ENCODE measurements at regions not wholly inside any gene's neighbourhood (a gene's known extent, or its start where the extent isn't known, plus 50 kb on each side); places are given as distances from the start of the nearest gene placed in this dataset.
"Not testable (repeated sequence)": the region's sequence is repeated elsewhere in the genome, so short reads cannot be mapped to it uniquely, and the experiment has no call there.

DNA sequence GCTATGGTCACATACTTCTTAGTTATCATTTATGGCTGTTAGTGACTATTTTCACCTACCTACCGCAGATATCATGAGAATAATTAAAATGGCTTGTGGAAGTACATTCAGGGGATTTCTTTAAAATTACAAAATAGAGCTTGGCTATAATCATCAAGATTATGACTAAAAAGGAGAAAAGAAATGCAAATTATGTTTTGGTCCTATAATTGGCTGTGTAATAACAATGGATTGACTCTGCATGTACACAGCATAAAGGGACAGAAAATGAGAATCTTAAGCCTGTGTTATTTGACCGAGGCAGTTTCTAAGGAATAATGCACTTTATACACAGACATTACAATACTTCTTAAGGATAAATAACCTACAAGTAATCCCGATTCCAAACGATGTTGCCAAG, 112.0 kb upstream of the C1QTNF3 start:
- not testable (repeated sequence) for H3K27me3 ChIP-seq (ENCODE audit: insufficient read depth, low read length); H3K27ac ChIP-seq (ENCODE audit: low read depth, low read length); H3K9me3 ChIP-seq (ENCODE audit: low read depth, low read length); H2AFZ ChIP-seq (ENCODE audit: low read length); H3K4me1 ChIP-seq (ENCODE audit: insufficient read depth, low read length); H3K4me3 ChIP-seq (ENCODE audit: insufficient read depth, low read length); H3K79me2 ChIP-seq (ENCODE audit: insufficient read depth, low read length); H4K20me1 ChIP-seq (ENCODE audit: insufficient read depth, low read length); DNase-seq (ENCODE audit: insufficient read length, low spot score, missing footprints); H3K4me2 ChIP-seq (ENCODE audit: insufficient read depth, low read length); H3K36me3 ChIP-seq (ENCODE audit: insufficient read depth, low read length)

DNA sequence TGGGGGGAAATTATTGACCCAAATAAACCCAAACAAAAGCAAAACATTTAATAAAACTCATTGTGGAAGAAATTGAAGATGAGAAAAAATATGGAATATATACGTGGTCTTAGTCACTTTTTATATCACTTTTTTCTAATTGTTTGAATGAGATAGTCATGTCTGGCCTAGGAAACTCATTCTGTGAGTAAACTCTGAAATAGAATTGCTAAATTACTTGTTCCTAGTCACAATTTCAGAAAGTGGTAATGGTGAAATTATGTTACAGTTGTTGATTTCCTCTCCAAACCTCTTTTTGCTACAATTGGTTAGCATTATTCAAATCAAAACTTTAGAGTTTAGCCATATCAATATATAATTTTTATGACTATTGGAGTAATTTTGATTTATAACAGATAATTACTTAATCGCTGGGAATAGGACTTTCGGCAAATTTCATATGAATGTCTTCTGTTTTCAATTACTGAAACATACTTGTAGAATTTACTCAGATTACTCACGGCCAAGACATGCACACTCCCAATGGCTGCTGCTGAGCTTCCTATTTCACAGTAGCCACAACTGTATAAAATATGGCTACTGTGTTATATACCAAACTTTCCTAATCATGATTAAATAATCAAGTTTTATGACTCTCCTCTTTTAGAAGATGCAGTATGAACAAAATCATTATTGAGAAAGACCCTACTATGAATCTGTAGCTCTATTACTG, 113.8 kb upstream of the C1QTNF3 start:
- H3K4me2 ChIP-seq (ENCODE audit: insufficient read depth, low read length); H3K27me3 ChIP-seq (ENCODE audit: insufficient read depth, low read length); H3K4me1 ChIP-seq (ENCODE audit: insufficient read depth, low read length); H3K79me2 ChIP-seq (ENCODE audit: insufficient read depth, low read length); H3K9me3 ChIP-seq (ENCODE audit: low read depth, low read length); H3K27ac ChIP-seq (ENCODE audit: low read depth, low read length); H2AFZ ChIP-seq (ENCODE audit: low read length); H4K20me1 ChIP-seq (ENCODE audit: insufficient read depth, low read length); H3K4me3 ChIP-seq (ENCODE audit: insufficient read depth, low read length); H3K36me3 ChIP-seq (ENCODE audit: insufficient read depth, low read length); DNase-seq (ENCODE audit: insufficient read length, low spot score, missing footprints): not testable (repeated sequence)

- not testable (repeated sequence) for H3K27ac ChIP-seq (ENCODE audit: low read depth, low read length)
Measured at GRCh38 chr5:34160904-34161303, 117.9 kb upstream of the C1QTNF3 start.

DNA sequence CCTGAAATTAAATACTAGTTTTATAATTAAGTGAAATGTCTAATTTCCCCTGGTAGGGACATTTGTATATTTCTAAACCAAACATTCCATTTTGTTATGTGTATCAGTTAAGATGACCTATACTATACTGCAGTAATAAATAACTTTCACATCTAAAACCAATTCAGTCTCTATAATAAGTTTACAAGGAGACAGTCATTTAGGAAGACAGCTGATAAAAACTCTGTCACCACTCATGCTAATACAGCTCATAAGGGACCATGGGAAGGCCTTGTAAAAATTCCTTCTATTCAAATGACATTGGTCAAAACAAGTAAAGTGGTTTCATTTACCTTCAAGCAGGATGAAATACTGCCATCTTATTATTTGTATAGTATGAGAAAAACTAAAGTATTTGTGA, 128.4 kb upstream of the C1QTNF3 start:
- H4K20me1 ChIP-seq (ENCODE audit: insufficient read depth, low read length); H3K36me3 ChIP-seq (ENCODE audit: insufficient read depth, low read length); H3K79me2 ChIP-seq (ENCODE audit: insufficient read depth, low read length); H3K4me3 ChIP-seq (ENCODE audit: insufficient read depth, low read length); H3K27ac ChIP-seq (ENCODE audit: low read depth, low read length); DNase-seq (ENCODE audit: insufficient read length, low spot score, missing footprints); H3K9me3 ChIP-seq (ENCODE audit: low read depth, low read length); H3K4me2 ChIP-seq (ENCODE audit: insufficient read depth, low read length); H2AFZ ChIP-seq (ENCODE audit: low read length); H3K4me1 ChIP-seq (ENCODE audit: insufficient read depth, low read length); H3K27me3 ChIP-seq (ENCODE audit: insufficient read depth, low read length): not testable (repeated sequence)

More at GRCh38 chr5:34160904-34161303, 117.9 kb upstream of the C1QTNF3 start:
- H3K4me2 ChIP-seq (ENCODE audit: insufficient read depth, low read length); H2AFZ ChIP-seq (ENCODE audit: low read length); H3K9me3 ChIP-seq (ENCODE audit: low read depth, low read length); H3K79me2 ChIP-seq (ENCODE audit: insufficient read depth, low read length); H4K20me1 ChIP-seq (ENCODE audit: insufficient read depth, low read length); H3K36me3 ChIP-seq (ENCODE audit: insufficient read depth, low read length); H3K4me1 ChIP-seq (ENCODE audit: insufficient read depth, low read length); H3K4me3 ChIP-seq (ENCODE audit: insufficient read depth, low read length); H3K27me3 ChIP-seq (ENCODE audit: insufficient read depth, low read length); DNase-seq (ENCODE audit: insufficient read length, low spot score, missing footprints): not testable (repeated sequence)

DNA sequence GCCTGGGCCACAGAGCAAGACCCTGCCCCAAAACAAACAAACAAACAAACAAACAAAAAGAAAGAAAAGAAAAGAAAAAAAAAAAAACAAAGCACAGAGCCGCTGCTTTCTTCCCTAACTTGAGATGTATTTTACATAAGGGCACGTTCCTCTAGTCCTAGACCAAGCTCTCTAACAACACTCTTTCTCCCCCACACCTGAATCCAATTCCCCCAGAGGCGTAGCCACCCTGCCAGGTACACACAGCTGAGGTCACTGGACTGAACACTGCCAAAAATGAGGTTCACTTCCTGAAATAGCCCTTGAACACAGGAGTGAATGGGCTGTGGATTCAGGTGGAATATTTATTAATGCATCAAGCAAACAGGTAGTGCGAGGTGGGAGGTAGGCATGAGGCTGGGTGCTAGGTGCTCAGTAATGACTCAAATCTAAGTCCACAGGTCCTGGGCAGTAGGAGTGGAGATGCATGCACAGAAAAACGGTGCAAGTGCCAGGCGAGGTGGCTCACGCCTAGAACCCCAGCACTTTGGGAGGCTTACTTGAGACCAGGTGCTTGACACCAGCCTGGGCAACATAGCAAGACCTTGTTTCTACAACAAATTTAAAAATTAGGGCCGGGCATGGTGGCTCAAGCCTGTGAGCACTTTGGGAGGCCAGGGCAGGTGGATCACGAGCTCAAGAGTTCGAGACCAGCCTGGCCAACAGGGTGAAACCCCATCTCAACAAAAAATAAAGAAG, 136.6 kb upstream of the C1QTNF3 start:
- H3K4me2 ChIP-seq (ENCODE audit: insufficient read depth, low read length); H3K4me1 ChIP-seq (ENCODE audit: insufficient read depth, low read length); H2AFZ ChIP-seq (ENCODE audit: low read length); H4K20me1 ChIP-seq (ENCODE audit: insufficient read depth, low read length); H3K79me2 ChIP-seq (ENCODE audit: insufficient read depth, low read length); DNase-seq (ENCODE audit: insufficient read length, low spot score, missing footprints); H3K36me3 ChIP-seq (ENCODE audit: insufficient read depth, low read length); H3K27ac ChIP-seq (ENCODE audit: low read depth, low read length); H3K27me3 ChIP-seq (ENCODE audit: insufficient read depth, low read length); H3K9me3 ChIP-seq (ENCODE audit: low read depth, low read length); H3K4me3 ChIP-seq (ENCODE audit: insufficient read depth, low read length): not testable (repeated sequence)

DNA sequence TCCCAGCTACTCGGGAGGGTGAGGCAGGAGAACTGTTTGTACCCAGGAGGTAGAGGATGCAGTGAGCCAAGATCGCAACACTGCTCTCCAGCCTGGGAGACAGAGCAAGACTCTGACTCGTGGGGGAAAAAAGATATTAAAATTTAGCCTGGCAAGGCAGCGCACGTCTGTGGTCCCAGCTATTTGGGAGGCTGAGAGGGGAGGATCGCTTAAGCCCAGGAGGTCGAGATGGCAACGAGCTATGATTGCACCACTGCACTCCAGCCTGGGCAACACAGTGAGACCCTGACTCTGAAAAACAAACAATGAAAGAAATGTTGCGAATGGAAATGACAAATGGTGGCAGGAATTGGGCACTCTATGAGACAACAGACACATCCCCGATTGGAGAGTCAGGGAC, 137.2 kb upstream of the C1QTNF3 start:
- H3K36me3 ChIP-seq (ENCODE audit: insufficient read depth, low read length); H3K27ac ChIP-seq (ENCODE audit: low read depth, low read length); H2AFZ ChIP-seq (ENCODE audit: low read length); H3K27me3 ChIP-seq (ENCODE audit: insufficient read depth, low read length); H3K79me2 ChIP-seq (ENCODE audit: insufficient read depth, low read length); H3K9me3 ChIP-seq (ENCODE audit: low read depth, low read length); H4K20me1 ChIP-seq (ENCODE audit: insufficient read depth, low read length); H3K4me2 ChIP-seq (ENCODE audit: insufficient read depth, low read length); DNase-seq (ENCODE audit: insufficient read length, low spot score, missing footprints); H3K4me3 ChIP-seq (ENCODE audit: insufficient read depth, low read length); H3K4me1 ChIP-seq (ENCODE audit: insufficient read depth, low read length): not testable (repeated sequence)

DNA sequence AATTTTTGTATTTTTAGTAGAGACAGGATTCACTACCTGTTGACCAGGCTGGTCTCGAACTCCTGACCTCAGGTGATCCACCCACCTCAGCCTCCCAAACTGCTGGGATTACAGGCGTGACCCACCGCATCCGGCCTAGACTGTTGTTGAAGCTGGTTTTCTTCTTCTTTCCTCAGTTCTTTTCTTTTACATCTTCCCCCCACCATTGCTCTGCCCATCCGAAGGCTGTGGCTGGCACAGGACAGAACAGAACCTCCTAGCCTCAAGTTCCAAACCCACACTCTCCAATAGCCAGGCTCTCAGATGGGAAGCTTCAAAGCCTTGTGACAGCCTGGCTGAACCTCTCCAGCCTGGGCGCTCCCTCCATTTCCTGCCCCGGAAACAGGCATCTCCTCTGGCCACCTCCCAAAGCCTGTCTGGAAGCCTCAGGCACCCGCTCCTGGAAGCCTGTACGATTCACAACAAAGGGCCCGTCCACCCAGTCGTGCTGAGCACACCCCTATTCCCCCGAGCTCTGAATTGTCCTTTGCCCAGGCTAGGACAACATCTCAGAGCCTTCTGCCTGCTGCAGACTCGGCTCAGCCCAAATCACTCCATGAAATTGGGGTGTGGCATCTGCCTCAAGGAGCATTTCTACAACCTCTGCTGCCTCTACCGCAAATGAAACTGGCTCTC, 138.1 kb upstream of the C1QTNF3 start:
- H3K79me2 ChIP-seq (ENCODE audit: insufficient read depth, low read length); H3K4me2 ChIP-seq (ENCODE audit: insufficient read depth, low read length); H3K9me3 ChIP-seq (ENCODE audit: low read depth, low read length); H4K20me1 ChIP-seq (ENCODE audit: insufficient read depth, low read length); H3K4me3 ChIP-seq (ENCODE audit: insufficient read depth, low read length); DNase-seq (ENCODE audit: insufficient read length, low spot score, missing footprints); H3K4me1 ChIP-seq (ENCODE audit: insufficient read depth, low read length); H3K27me3 ChIP-seq (ENCODE audit: insufficient read depth, low read length); H2AFZ ChIP-seq (ENCODE audit: low read length); H3K36me3 ChIP-seq (ENCODE audit: insufficient read depth, low read length); H3K27ac ChIP-seq (ENCODE audit: low read depth, low read length): not testable (repeated sequence)

GRCh38 chr5:34185005-34185404, 142.0 kb upstream of the C1QTNF3 start:
- not testable (repeated sequence) for H2AFZ ChIP-seq (ENCODE audit: low read length); H3K4me3 ChIP-seq (ENCODE audit: insufficient read depth, low read length); H3K36me3 ChIP-seq (ENCODE audit: insufficient read depth, low read length); H3K9me3 ChIP-seq (ENCODE audit: low read depth, low read length); H3K27ac ChIP-seq (ENCODE audit: low read depth, low read length); H3K4me1 ChIP-seq (ENCODE audit: insufficient read depth, low read length); H3K79me2 ChIP-seq (ENCODE audit: insufficient read depth, low read length); H3K27me3 ChIP-seq (ENCODE audit: insufficient read depth, low read length); H4K20me1 ChIP-seq (ENCODE audit: insufficient read depth, low read length); DNase-seq (ENCODE audit: insufficient read length, low spot score, missing footprints); H3K4me2 ChIP-seq (ENCODE audit: insufficient read depth, low read length)

DNA sequence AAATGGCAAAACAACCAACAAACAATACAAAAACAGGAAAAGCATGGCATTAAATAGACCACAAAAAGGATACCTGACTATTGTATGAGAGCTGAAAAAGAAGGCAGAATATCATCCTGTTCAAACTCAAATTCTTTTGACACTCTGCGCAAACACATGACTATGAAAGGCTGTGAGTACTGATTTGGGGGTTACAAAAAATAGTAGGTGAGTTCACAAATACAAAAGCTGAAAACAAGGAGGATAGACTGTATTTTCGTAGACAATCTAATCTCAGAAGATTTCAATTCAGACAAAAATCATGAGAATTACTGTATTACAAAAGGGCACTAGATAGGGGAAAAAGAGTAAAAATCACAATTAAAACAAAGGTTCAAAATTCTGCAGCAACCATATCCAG, 142.6 kb upstream of the C1QTNF3 start:
- not testable (repeated sequence) for H3K4me3 ChIP-seq (ENCODE audit: insufficient read depth, low read length); H3K36me3 ChIP-seq (ENCODE audit: insufficient read depth, low read length); H3K79me2 ChIP-seq (ENCODE audit: insufficient read depth, low read length); H3K27me3 ChIP-seq (ENCODE audit: insufficient read depth, low read length); H3K9me3 ChIP-seq (ENCODE audit: low read depth, low read length); H3K4me2 ChIP-seq (ENCODE audit: insufficient read depth, low read length); DNase-seq (ENCODE audit: insufficient read length, low spot score, missing footprints); H2AFZ ChIP-seq (ENCODE audit: low read length); H3K27ac ChIP-seq (ENCODE audit: low read depth, low read length); H3K4me1 ChIP-seq (ENCODE audit: insufficient read depth, low read length); H4K20me1 ChIP-seq (ENCODE audit: insufficient read depth, low read length)

Data from osteoblast (primary cell).